Breast epithelium (tissue), 3 donors: ENCODE measurements at regions not wholly inside any gene's neighbourhood (a gene's known extent, or its start where the extent isn't known, plus 50 kb on each side); places are given as distances from the start of the nearest gene placed in this dataset.

Experiments
- POLR2A ChIP-seq: fragments of 450-650 bp; IDR thresholded peaks from one replicate; pipeline ENCODE4 v1.6.1; 2016; ENCODE audit warnings: antibody characterized with exemption, mild to moderate bottlenecking, moderate library complexity
- POLR2AphosphoS5 ChIP-seq, 3 donors: sonication (generic); formaldehyde crosslinking; IDR thresholded peaks; one replicate each; pipeline ENCODE4 v1.6.1; 2017; ENCODE audit warnings: antibody characterized with exemption in 3 of 3
- TF ChIP-seq, protein P1 (sequence below), 3 donors: fragments of 450-650 bp; IDR thresholded peaks; one replicate each; pipeline ENCODE4 v1.5.1; 2016 to 2017; ENCODE audit warnings: antibody characterized with exemption in 3 of 3, mild to moderate bottlenecking in 3 of 3, moderate library complexity in 3 of 3

DNA sequence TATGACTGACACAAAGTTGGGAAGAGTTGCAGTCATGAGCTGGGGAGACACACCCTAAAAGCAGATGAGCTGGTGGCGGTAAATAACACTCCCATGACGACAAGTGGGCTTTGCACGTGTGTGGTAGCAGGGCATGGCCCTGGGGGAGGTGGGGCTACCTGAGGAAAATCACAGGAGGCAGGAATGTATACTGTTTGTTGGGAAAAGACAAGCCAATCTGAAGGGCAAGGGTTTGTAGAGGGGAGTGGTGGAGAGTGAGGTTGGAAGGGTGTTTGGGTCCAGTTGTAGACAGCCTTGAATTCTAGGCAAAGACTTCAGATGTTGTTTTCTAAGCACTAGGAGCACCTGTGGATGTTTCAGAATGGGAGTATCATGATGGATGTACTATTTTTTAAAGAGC lies 151.6 kb downstream of the TM9SF2 start:
- TF ChIP-seq, protein P1, sequence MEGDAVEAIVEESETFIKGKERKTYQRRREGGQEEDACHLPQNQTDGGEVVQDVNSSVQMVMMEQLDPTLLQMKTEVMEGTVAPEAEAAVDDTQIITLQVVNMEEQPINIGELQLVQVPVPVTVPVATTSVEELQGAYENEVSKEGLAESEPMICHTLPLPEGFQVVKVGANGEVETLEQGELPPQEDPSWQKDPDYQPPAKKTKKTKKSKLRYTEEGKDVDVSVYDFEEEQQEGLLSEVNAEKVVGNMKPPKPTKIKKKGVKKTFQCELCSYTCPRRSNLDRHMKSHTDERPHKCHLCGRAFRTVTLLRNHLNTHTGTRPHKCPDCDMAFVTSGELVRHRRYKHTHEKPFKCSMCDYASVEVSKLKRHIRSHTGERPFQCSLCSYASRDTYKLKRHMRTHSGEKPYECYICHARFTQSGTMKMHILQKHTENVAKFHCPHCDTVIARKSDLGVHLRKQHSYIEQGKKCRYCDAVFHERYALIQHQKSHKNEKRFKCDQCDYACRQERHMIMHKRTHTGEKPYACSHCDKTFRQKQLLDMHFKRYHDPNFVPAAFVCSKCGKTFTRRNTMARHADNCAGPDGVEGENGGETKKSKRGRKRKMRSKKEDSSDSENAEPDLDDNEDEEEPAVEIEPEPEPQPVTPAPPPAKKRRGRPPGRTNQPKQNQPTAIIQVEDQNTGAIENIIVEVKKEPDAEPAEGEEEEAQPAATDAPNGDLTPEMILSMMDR (IDR thresholded peaks at IDR 0.05), result no peak
- no peak for TF ChIP-seq POLR2AphosphoS5 (IDR thresholded peaks at IDR 0.05)
- no peak for TF ChIP-seq POLR2A
